Rectal smooth muscle tissue (tissue), 1 donor: ENCODE measurements at regions not wholly inside any gene's neighbourhood (a gene's known extent, or its start where the extent isn't known, plus 50 kb on each side); places are given as distances from the start of the nearest gene placed in this dataset.

ENCODE experiments used
- H3K27ac ChIP-seq: one replicate; pipeline ENCODE4 v1.7.0; 2013; ENCODE audit warnings: low read depth, low read length, inconsistent platforms
- H3K27me3 ChIP-seq: one replicate; pipeline ENCODE4 v1.7.0; 2013; ENCODE audit warnings: low read length; ENCODE audit not compliant: control insufficient read depth, insufficient read depth
- H3K36me3 ChIP-seq: one replicate; pipeline ENCODE4 v1.7.0; 2013; ENCODE audit warnings: low read length; ENCODE audit not compliant: control insufficient read depth, insufficient read depth
- H3K4me1 ChIP-seq: one replicate; pipeline ENCODE4 v1.7.0; 2013; ENCODE audit warnings: low read length; ENCODE audit not compliant: control insufficient read depth, insufficient read depth
- H3K4me3 ChIP-seq: one replicate; pipeline ENCODE4 v1.7.0; 2013; ENCODE audit warnings: low read length
- H3K9ac ChIP-seq: one replicate; pipeline ENCODE4 v1.7.0; 2013; ENCODE audit warnings: low read length

GRCh38 chr6:15121443-15121842 lies 124.4 kb upstream of the JARID2 start:
- Histone ChIP-seq H3K4me1 (no peaks in the 10 kb centered on the region), H3K27ac (no peak overlapping the region), H3K4me3 (no peak overlapping the region), H3K27me3 (no peaks in the 10 kb centered on the region), H3K36me3 (no peaks in the 10 kb centered on the region), H3K9ac (no peak overlapping the region)

DNA sequence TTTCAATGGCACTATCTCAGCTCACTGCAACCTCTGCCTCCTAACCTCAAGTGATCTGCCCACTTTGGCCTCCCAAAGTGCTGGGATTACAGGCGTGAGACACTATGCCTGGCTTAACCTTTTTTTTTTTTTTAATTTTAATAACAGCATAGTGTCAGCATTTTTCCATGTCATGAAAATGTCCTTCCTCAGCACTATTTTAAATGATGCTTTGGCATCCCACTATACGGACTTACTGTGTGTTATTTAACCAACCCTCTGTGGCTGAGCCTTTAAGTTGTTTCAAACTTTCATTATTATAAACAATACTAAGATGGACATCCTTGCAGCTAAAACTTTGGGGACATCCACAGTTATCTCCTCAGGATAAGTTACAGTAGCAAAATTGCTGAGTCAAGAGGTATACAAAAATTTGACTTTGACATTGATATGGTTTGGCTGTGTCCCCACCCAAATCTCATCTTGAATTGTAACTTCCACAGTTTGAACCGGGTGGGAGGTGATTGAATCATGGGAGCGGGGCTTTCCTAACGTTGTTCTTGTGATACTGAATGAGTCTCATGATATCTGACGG lies 123.8 kb upstream of the JARID2 start:
- Histone ChIP-seq H3K4me3 (no peak overlapping the region), H3K27me3 (no peaks in the 10 kb centered on the region), H3K9ac (no peak overlapping the region), H3K4me1 (no peaks in the 10 kb centered on the region), H3K27ac (no peak overlapping the region), H3K36me3 (no peaks in the 10 kb centered on the region)

DNA sequence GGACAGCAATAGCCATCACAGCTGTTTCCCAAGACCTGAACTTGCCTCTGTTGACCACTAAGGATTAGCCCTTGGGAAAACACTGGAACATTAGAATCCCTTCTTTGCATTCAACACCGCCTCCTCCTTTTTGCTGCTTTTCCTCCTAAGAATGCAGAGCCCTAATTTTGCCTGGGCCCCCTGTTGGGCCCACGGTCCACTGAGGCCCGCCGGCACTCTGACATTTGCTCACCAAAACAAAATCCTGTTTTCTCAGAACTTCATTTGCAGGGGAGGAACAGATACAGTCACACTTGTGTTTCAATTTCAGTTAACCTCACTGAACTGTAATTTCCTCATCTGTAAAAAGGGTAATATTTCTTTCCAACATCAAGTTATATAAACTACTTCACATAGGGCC lies 116.0 kb upstream of the JARID2 start:
- Histone ChIP-seq H3K4me1 (no peaks in the 10 kb centered on the region), H3K36me3 (no peaks in the 10 kb centered on the region), H3K4me3 (no peak overlapping the region), H3K9ac (no peak overlapping the region), H3K27me3 (no peaks in the 10 kb centered on the region), H3K27ac (no peak overlapping the region)

- Histone ChIP-seq H3K27ac (no peak overlapping the region), H3K27me3 (no peaks in the 10 kb centered on the region), H3K4me3 (no peak overlapping the region), H3K9ac (no peak overlapping the region), H3K4me1 (no peaks in the 10 kb centered on the region), H3K36me3 (no peaks in the 10 kb centered on the region)
Measured at GRCh38 chr6:15131234-15131633, 114.6 kb upstream of the JARID2 start.

DNA sequence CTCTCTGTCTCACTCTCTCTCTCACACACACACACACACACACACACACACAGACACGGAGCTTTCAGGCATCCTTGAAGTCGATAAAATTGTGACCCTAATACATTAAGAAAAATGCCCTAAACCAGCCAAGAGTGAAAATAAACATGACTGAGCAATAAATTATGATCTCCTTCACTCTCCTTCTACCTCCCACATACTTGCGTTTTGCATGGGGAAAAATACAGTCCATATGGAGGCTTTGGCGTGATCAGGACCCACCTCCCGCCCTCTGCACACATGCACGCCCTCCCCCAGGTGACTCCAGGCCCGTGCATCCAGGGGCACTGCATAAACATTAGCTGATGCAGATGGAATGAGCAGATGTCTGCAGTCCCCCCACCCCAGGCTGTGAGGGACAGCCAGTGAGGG lies 114.2 kb upstream of the JARID2 start:
- H3K4me1 ChIP-seq, result no peaks in the 10 kb centered on the region
- no peak overlapping the region for H3K27ac ChIP-seq
- H3K4me3 ChIP-seq, result no peak overlapping the region

GRCh38 chr6:15132167-15132566 lies 113.7 kb upstream of the JARID2 start:
- no peak overlapping the region for H3K27ac ChIP-seq
- no peaks in the 10 kb centered on the region for H3K27me3 ChIP-seq
- H3K36me3 ChIP-seq, result no peaks in the 10 kb centered on the region
- no peaks in the 10 kb centered on the region for H3K4me1 ChIP-seq
- H3K4me3 ChIP-seq, result no peak overlapping the region
- no peak overlapping the region for H3K9ac ChIP-seq

More for the DNA sequence above, 114.2 kb upstream of the JARID2 start:
- Histone ChIP-seq H3K27me3 (no peaks in the 10 kb centered on the region), H3K9ac (no peak overlapping the region), H3K36me3 (no peaks in the 10 kb centered on the region)

DNA sequence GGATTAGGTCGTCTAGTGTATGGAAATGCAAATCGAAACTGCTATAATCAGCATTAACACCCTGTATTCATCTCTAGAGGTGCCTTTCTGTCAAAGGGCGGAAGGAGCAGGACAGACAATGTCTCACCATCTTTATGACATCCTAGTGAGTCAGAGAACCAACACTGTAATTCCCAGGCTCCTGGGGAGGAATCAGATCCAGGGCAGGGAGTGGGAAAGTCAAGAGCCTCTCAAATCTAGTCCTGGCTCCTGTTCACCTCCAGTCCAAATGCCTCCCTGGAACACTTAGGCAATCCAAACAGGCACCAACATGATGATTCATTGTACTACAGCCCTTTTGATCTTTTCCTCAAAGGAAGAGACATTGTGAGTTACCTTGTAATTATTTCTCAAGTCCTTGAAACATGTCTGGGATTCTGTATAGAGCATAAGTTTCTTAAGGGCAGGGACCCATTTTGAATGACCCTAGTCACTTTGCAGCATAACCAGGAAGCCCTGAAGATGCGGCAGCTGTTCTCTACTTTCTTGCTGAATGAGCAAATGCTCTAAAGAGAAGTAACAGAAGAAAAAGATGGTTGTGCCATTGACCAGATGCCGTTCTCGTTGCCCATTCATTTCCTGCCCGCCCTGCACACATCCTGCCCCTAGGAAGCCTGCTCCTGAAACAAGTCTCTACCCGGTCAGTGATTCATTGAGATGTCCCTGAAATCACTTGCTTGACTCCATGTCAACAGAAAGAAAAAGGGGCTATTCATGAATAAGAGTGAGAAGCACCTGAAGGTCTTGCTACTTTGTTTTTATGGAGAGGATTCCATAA lies 112.8 kb upstream of the JARID2 start:
- H3K27ac ChIP-seq, result no peak overlapping the region
- no peak overlapping the region for H3K9ac ChIP-seq
- H3K27me3 ChIP-seq, result no peaks in the 10 kb centered on the region
- no peaks in the 10 kb centered on the region for H3K36me3 ChIP-seq
- no peaks in the 10 kb centered on the region for H3K4me1 ChIP-seq
- H3K4me3 ChIP-seq, result no peak overlapping the region

DNA sequence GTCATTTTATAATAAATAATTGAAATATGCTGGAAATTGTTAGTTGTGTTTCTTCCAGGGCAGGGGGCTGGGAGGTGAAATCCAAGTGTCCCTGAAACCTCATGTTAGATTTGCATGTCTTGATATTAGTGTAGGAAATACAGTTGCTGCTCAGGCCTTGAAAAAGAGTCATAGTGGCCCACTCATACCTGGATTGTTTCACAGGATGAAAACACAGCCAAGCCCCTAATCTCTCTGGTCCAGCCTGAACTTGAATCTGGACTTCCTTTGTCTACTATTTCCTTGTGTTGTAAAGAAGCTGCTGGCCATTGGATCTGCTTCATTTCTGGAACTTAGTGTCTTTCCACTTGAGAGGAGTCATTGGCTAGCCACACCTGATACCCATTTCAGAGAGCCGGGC lies 108.8 kb upstream of the JARID2 start:
- H3K27me3 ChIP-seq, result no peaks in the 10 kb centered on the region
- H3K9ac ChIP-seq, result no peak overlapping the region
- H3K4me3 ChIP-seq, result no peak overlapping the region
- no peaks in the 10 kb centered on the region for H3K36me3 ChIP-seq
- H3K27ac ChIP-seq, result no peak overlapping the region
- no peaks in the 10 kb centered on the region for H3K4me1 ChIP-seq

GRCh38 chr6:15143086-15143485 lies 102.8 kb upstream of the JARID2 start:
- H3K4me1 ChIP-seq, result no peaks in the 10 kb centered on the region
- no peak overlapping the region for H3K27ac ChIP-seq
- no peaks in the 10 kb centered on the region for H3K27me3 ChIP-seq
- no peaks in the 10 kb centered on the region for H3K36me3 ChIP-seq
- no peak overlapping the region for H3K4me3 ChIP-seq
- no peak overlapping the region for H3K9ac ChIP-seq

DNA sequence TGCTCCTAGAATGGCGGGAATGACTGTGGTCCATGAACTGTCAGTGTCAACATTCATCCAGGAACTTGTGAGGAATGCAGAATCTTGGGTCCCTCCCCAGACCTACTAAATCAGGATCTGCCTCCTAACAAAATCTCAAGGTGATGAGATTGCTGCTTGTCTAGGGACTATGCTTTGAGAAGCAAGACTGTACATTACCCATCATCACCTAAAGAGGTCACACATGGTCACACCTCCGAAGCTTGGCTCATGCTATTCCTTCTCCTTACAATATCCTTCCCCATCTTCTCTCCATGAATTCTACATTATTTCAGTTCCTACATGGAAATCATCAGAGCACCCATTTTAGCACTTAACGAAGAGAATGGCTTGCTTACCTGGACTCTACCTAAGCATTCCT lies 102.3 kb upstream of the JARID2 start:
- Histone ChIP-seq H3K36me3 (no peaks in the 10 kb centered on the region), H3K27ac (no peak overlapping the region), H3K4me3 (no peak overlapping the region), H3K9ac (no peak overlapping the region), H3K4me1 (no peaks in the 10 kb centered on the region), H3K27me3 (no peaks in the 10 kb centered on the region)

- Histone ChIP-seq H3K4me1 (no peaks in the 10 kb centered on the region), H3K36me3 (no peaks in the 10 kb centered on the region), H3K9ac (no peak overlapping the region), H3K27ac (no peak overlapping the region), H3K4me3 (no peak overlapping the region), H3K27me3 (no peaks in the 10 kb centered on the region)
Measured at GRCh38 chr6:15145821-15146220, 100.0 kb upstream of the JARID2 start.

- Histone ChIP-seq H3K36me3 (no peaks in the 10 kb centered on the region), H3K4me3 (no peak overlapping the region), H3K27me3 (no peaks in the 10 kb centered on the region), H3K9ac (no peak overlapping the region), H3K4me1 (no peaks in the 10 kb centered on the region), H3K27ac (no peak overlapping the region)
Measured at GRCh38 chr6:15147827-15148226, 98.0 kb upstream of the JARID2 start.

DNA sequence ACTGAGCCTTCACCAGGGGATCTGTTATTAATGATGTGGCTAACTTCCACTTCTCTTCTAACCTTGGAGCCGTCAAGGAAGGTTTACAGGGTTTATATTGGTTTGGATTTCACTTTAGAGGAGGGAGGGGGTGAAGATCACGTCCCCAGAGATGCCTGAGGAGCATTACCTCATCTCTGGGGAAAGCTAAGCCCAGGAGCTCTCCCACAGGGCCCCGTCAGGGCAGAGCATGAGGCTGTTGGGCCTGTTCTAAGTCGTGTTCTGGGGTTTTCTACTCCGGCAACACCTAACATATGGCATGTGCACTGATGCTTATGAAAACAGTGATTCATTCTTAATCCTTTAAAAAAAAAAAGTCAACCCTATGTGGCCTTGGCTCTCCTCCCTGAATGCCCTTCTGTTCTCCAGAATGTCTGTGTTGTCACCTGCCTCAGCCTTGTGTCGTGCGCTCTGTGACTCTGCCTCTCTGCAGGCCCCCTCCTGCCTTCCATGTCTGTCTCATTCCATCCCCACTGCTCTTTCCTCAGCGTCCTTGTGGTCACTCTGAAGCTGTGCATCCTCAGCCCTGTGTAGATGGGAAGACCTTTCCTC lies 97.4 kb upstream of the JARID2 start:
- Histone ChIP-seq H3K9ac (no peak overlapping the region), H3K4me3 (no peak overlapping the region), H3K4me1 (no peaks in the 10 kb centered on the region), H3K27ac (no peak overlapping the region), H3K36me3 (no peaks in the 10 kb centered on the region), H3K27me3 (no peaks in the 10 kb centered on the region)
